ENCODE measurements at regions not wholly inside any gene's neighbourhood (a gene's known extent, or its start where the extent isn't known, plus 50 kb on each side); places are given as distances from the start of the nearest gene placed in this dataset.

DNA sequence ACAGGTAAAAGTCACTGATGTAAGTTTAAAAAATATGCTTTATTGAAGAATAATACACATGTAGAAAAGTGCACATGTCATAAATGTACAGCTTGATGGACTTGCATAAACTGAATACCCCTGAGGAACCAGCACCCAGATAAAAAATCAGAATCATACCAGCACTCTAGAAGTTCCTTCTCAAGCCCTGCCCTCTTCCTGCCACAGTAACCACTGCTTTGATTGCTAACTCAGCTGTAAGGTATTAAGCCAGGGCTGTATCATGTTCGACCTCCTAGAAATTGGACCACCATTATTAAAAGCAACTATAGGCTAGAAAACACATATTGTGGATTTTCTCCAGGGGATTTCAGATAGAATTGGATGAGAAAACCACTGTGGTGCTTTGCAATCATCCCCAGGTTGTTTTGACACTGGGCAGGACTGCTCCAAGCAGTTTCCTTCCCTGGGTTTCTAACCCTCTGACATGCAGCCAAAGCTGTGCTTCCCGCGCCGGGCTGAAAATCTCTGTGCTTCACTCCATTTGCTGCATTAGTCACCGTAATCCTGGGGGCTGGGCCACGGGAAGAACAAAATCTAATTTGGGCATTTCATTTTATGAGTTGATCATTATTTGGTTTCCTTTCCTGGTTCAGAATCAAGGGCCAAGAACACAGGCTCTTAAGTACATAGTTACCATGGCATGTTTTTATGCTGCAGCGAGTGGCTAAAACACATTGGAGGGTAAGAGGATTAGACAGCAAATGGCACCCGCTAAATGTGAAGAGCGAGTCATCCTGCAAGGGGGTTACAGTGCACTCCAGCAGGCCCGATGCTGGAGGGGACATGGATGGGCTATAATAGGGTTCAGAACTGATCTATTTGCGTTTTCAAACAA, 139.4 kb upstream of the IL12B start:
- no peak overlapping the region for H3K4me3 ChIP-seq (ENCODE audit: low read depth in 1 of 2, low read length in 1 of 2)
- H3K9me3 ChIP-seq: no peaks in the 10 kb centered on the region
- peaks cover 46% of the 10 kb centered on the region for H3K27me3 ChIP-seq
- no peaks in the 10 kb centered on the region for H3K36me3 ChIP-seq
- no peak overlapping the region for H3K27ac ChIP-seq
- no peak for TF ChIP-seq CTCF (IDR thresholded peaks at IDR 0.05)
- no peaks in the 10 kb centered on the region for H3K4me1 ChIP-seq (ENCODE audit: control insufficient read depth in 1 of 2, insufficient read depth in 1 of 2, low read depth in 1 of 2, low read length in 1 of 2)

DNA sequence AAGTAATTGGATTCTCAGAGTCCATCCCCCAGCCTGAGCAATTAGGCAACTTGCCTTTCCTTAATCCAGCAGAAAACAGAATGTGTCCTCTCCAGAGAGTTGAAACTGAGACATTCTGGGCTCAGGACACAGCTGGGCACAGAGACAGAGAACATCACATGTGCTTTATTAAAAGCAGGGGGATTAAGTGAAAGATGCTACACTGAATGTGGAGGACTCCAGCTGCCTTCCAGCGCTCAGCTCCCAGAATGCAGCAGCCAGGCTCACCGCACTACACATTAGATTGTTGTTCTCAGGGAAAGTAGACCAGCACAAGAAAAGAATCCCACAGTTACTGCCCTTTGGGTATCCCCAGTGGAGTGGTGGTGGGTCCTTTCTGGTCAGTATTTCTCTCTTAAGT, 141.6 kb upstream of the IL12B start:
- no peak overlapping the region for H3K4me3 ChIP-seq (ENCODE audit: low read depth in 1 of 2, low read length in 1 of 2)
- no peak for TF ChIP-seq CTCF (IDR thresholded peaks at IDR 0.05)
- H3K9me3 ChIP-seq: no peaks in the 10 kb centered on the region
- H3K27ac ChIP-seq: no peak overlapping the region
- no peaks in the 10 kb centered on the region for H3K36me3 ChIP-seq
- peaks cover 44% of the 10 kb centered on the region for H3K27me3 ChIP-seq
- no peaks in the 10 kb centered on the region for H3K4me1 ChIP-seq (ENCODE audit: control insufficient read depth in 1 of 2, insufficient read depth in 1 of 2, low read depth in 1 of 2, low read length in 1 of 2)

DNA sequence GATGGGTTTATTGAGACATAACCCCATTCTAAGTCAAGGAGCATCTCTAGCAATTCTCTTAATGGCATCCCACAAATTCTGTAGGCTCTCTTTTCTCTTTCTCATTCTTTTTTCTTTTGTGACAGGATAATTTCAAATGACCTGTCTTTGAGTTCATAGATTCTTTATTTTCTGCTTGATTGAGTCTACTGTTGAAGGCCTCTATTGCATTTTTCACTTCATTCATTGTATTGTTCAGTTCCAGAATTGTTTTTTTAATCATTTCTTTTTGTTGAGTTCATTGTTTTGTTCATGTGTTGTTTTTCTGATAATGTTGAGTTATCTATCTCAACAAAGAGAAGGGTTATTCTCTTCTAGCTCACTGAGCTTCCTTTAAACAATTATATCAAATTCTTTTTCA, 144.7 kb upstream of the IL12B start:
- Histone ChIP-seq H3K4me1 (ENCODE audit: control insufficient read depth in 1 of 2, insufficient read depth in 1 of 2, low read depth in 1 of 2, low read length in 1 of 2) (no peaks in the 10 kb centered on the region), H3K27me3 (peaks cover 13% of the 10 kb centered on the region), H3K36me3 (no peaks in the 10 kb centered on the region), H3K9me3 (no peaks in the 10 kb centered on the region), H3K4me3 (ENCODE audit: low read depth in 1 of 2, low read length in 1 of 2) (no peak overlapping the region), H3K27ac (no peak overlapping the region)
- TF ChIP-seq CTCF (IDR thresholded peaks at IDR 0.05): no peak

GRCh38 chr5:159478950-159479349, 148.7 kb upstream of the IL12B start:
- no peaks in the 10 kb centered on the region for H3K4me1 ChIP-seq (ENCODE audit: control insufficient read depth in 1 of 2, insufficient read depth in 1 of 2, low read depth in 1 of 2, low read length in 1 of 2)
- H3K27me3 ChIP-seq: peaks cover 4% of the 10 kb centered on the region
- no peak overlapping the region for H3K27ac ChIP-seq
- H3K9me3 ChIP-seq: no peaks in the 10 kb centered on the region
- no peak overlapping the region for H3K4me3 ChIP-seq (ENCODE audit: low read depth in 1 of 2, low read length in 1 of 2)
- no peak for TF ChIP-seq CTCF (IDR thresholded peaks at IDR 0.05)
- no peaks in the 10 kb centered on the region for H3K36me3 ChIP-seq

DNA sequence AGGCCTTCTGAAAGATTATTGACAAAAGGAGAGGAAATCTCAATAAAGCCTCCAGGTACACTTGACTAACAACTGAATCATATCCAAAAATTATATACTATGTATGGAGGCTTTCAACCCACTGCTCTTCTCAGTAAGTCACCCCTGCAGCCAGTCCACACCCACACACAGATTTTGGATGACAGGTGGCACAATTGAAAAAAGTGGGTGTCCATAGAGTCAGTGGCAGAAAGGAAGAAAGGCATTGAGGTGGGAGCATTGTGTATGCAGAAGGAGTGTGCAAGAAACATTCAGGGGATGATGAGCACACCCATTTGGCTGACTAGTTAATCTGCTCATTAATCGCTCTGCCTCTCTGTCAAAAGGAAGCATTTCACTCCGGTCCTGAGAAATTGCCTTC, 150.6 kb upstream of the IL12B start:
- H3K27me3 ChIP-seq: peaks cover 3% of the 10 kb centered on the region
- no peaks in the 10 kb centered on the region for H3K36me3 ChIP-seq
- H3K4me3 ChIP-seq (ENCODE audit: low read depth in 1 of 2, low read length in 1 of 2): no peak overlapping the region
- H3K4me1 ChIP-seq (ENCODE audit: control insufficient read depth in 1 of 2, insufficient read depth in 1 of 2, low read depth in 1 of 2, low read length in 1 of 2): no peaks in the 10 kb centered on the region
- H3K27ac ChIP-seq: no peak overlapping the region
- TF ChIP-seq CTCF (IDR thresholded peaks at IDR 0.05): no peak
- no peaks in the 10 kb centered on the region for H3K9me3 ChIP-seq
